HG03095 (cell line): ENCODE measurements at regions not wholly inside any gene's neighbourhood (a gene's known extent, or its start where the extent isn't known, plus 50 kb on each side); places are given as distances from the start of the nearest gene placed in this dataset.

Experiments used
- ATAC-seq: cut with Tn5 transposase; IDR thresholded peaks from one replicate; pipeline ENCODE4 v1.9.1; 2021; ENCODE audit warnings: moderate library complexity; ENCODE audit not compliant: unreplicated experiment

GRCh38 chr12:107487011-107487680 is 198.5 kb upstream of the PWP1 start:
- no peak for ATAC-seq

GRCh38 chr12:107488666-107489065 is 196.9 kb upstream of the PWP1 start:
- ATAC-seq: no peak

GRCh38 chr12:107490010-107490409 is 195.6 kb upstream of the PWP1 start:
- ATAC-seq: peak; percentile 49

GRCh38 chr12:107491856-107492255 is 193.7 kb upstream of the PWP1 start:
- no peak for ATAC-seq

GRCh38 chr12:107492393-107493134 is 193.0 kb upstream of the PWP1 start:
- no peak for ATAC-seq

GRCh38 chr12:107493135-107493494 is 192.5 kb upstream of the PWP1 start:
- no peak for ATAC-seq

- no peak for ATAC-seq
Observed at GRCh38 chr12:107493666-107494065, 191.9 kb upstream of the PWP1 start.

GRCh38 chr12:107494331-107494730 is 191.3 kb upstream of the PWP1 start:
- no peak for ATAC-seq

- no peak for ATAC-seq
Observed at GRCh38 chr12:107495604-107496003, 190.0 kb upstream of the PWP1 start.

GRCh38 chr12:107497231-107497630 is 188.4 kb upstream of the PWP1 start:
- ATAC-seq: no peak

- no peak for ATAC-seq
Observed at GRCh38 chr12:107500307-107500706, 185.3 kb upstream of the PWP1 start.

GRCh38 chr12:107501681-107502080 is 183.9 kb upstream of the PWP1 start:
- no peak for ATAC-seq

- no peak for ATAC-seq
Observed at GRCh38 chr12:107503129-107503855, 182.3 kb upstream of the PWP1 start.

- no peak for ATAC-seq
Observed at GRCh38 chr12:107503887-107504885, 181.4 kb upstream of the PWP1 start.

- ATAC-seq: no peak
Observed at GRCh38 chr12:107509421-107509820, 176.2 kb upstream of the PWP1 start.

GRCh38 chr12:107510211-107510610 is 175.4 kb upstream of the PWP1 start:
- ATAC-seq: no peak

GRCh38 chr12:107511292-107511691 is 174.3 kb upstream of the PWP1 start:
- ATAC-seq: no peak

- ATAC-seq: no peak
Observed at GRCh38 chr12:107512391-107512790, 173.2 kb upstream of the PWP1 start.

GRCh38 chr12:107513184-107513583 is 172.4 kb upstream of the PWP1 start:
- no peak for ATAC-seq

GRCh38 chr12:107513636-107514400 is 171.8 kb upstream of the PWP1 start:
- no peak for ATAC-seq
